Neuronal stem cell (in vitro differentiated cells): ENCODE measurements at regions not wholly inside any gene's neighbourhood (a gene's known extent, or its start where the extent isn't known, plus 50 kb on each side); places are given as distances from the start of the nearest gene placed in this dataset.

Experiments
- DNase-seq: peaks from one replicate; pipeline ENCODE4 v3.0.0-alpha.2; 2013; ENCODE audit warnings: low spot score
- H2AFZ ChIP-seq: one replicate; pipeline ENCODE4 v1.6.1; 2013; ENCODE audit warnings: mild to moderate bottlenecking, low read length, inconsistent platforms
- H2AK5ac ChIP-seq: 2 replicates; pipeline ENCODE4 v1.6.1; 2013; ENCODE audit warnings: low read depth, mild to moderate bottlenecking, inconsistent platforms, low read length, moderate library complexity, mixed read lengths
- H2BK120ac ChIP-seq: 2 replicates; pipeline ENCODE4 v1.6.1; 2013; ENCODE audit warnings: low read depth, mild to moderate bottlenecking, inconsistent platforms, low read length, moderate library complexity, mixed read lengths
- H2BK12ac ChIP-seq: one replicate; pipeline ENCODE4 v1.6.1; 2013; ENCODE audit warnings: low read length, inconsistent platforms
- H2BK15ac ChIP-seq: 2 replicates; pipeline ENCODE4 v1.6.1; 2013; ENCODE audit warnings: mild to moderate bottlenecking, low read length, inconsistent platforms, mixed read lengths
- H2BK5ac ChIP-seq: one replicate; pipeline ENCODE4 v1.6.1; 2013; ENCODE audit warnings: inconsistent platforms, mild to moderate bottlenecking, low read length, moderate library complexity
- H3K14ac ChIP-seq: one replicate; pipeline ENCODE4 v1.6.1; 2013; ENCODE audit warnings: low read length, inconsistent platforms
- H3K18ac ChIP-seq: 2 replicates; pipeline ENCODE4 v1.6.1; 2013; ENCODE audit warnings: low read length, inconsistent platforms
- H3K23ac ChIP-seq: 2 replicates; pipeline ENCODE4 v1.6.1; 2013; ENCODE audit warnings: low read depth, mild to moderate bottlenecking, mixed read lengths, low read length, inconsistent platforms; ENCODE audit not compliant: poor library complexity
- H3K27ac ChIP-seq: replicated peaks from 3 replicates; pipeline ENCODE4 v1.5.1; 2013; ENCODE audit warnings: low read length, inconsistent platforms
- H3K27me3 ChIP-seq, 3 experiments: 2 replicates each; pipeline ENCODE4 v1.6.1; 2013; ENCODE audit warnings: low read length in 3 of 3, mild to moderate bottlenecking in 2 of 3, inconsistent platforms in 1 of 3, low read depth in 1 of 3, mixed read lengths in 1 of 3, moderate library complexity in 1 of 3; ENCODE audit not compliant: control insufficient read depth in 3 of 3, insufficient read depth in 3 of 3
- H3K36me3 ChIP-seq, 2 donors: replicated peaks in 1 of 2; 2 replicates each; pipeline ENCODE4 v1.6.1; 2013; ENCODE audit warnings: low read length in 2 of 2; ENCODE audit not compliant: control insufficient read depth in 2 of 2, insufficient read depth in 2 of 2
- H3K4ac ChIP-seq: 2 replicates; pipeline ENCODE4 v1.6.1; 2013; ENCODE audit warnings: inconsistent platforms, mild to moderate bottlenecking, low read length, moderate library complexity
- H3K4me1 ChIP-seq, 2 donors: 1 replicate in 1 of 2; 2 replicates in 1 of 2; pipeline ENCODE4 v1.6.1; 2013; ENCODE audit warnings: low read length in 2 of 2, low read depth in 1 of 2; ENCODE audit not compliant: control insufficient read depth in 2 of 2, insufficient read depth in 1 of 2
- H3K4me2 ChIP-seq: one replicate; pipeline ENCODE4 v1.6.1; 2013; ENCODE audit warnings: mild to moderate bottlenecking, low read length, inconsistent platforms; ENCODE audit not compliant: insufficient read depth, poor library complexity, severe bottlenecking
- H3K4me3 ChIP-seq, 2 donors: 2 replicates each; pipeline ENCODE4 v1.5.1; 2013; ENCODE audit warnings: low read length in 2 of 2, mild to moderate bottlenecking in 2 of 2, inconsistent platforms in 1 of 2, moderate library complexity in 1 of 2
- H3K79me1 ChIP-seq: one replicate; pipeline ENCODE4 v1.6.1; 2013; ENCODE audit warnings: low read depth, mild to moderate bottlenecking, inconsistent platforms, low read length, moderate library complexity
- H3K9ac ChIP-seq: one replicate; pipeline ENCODE4 v1.6.1; 2013; ENCODE audit warnings: mild to moderate bottlenecking, low read depth, low read length, inconsistent platforms; ENCODE audit not compliant: poor library complexity
- H3K9me3 ChIP-seq, 2 donors: replicated peaks in 1 of 2; 2 replicates each; pipeline versions ENCODE3 to v1.6.1; 2013; ENCODE audit warnings: low read length in 2 of 2, mild to moderate bottlenecking in 2 of 2, inconsistent platforms in 1 of 2, low read depth in 1 of 2, mixed read lengths in 1 of 2, moderate library complexity in 1 of 2; ENCODE audit not compliant: control insufficient read depth in 2 of 2, insufficient read depth in 1 of 2
- H4K8ac ChIP-seq: one replicate; pipeline ENCODE4 v1.6.1; 2013; ENCODE audit warnings: low read depth, mild to moderate bottlenecking, inconsistent platforms, low read length, moderate library complexity
- H4K91ac ChIP-seq: one replicate; pipeline ENCODE4 v1.6.1; 2013; ENCODE audit warnings: low read length, low read depth, mild to moderate bottlenecking, inconsistent platforms; ENCODE audit not compliant: poor library complexity
- WGBS, 2 donors: extraction: QIAGEN DNeasy Blood & Tissue Kit; methylation state at CpG; one replicate each; pipeline ENCODE4 v1.1.7; 2013; ENCODE audit warnings: missing lambda C conversion rate in 2 of 2, mixed read lengths in 1 of 2; ENCODE audit not compliant: insufficient read length in 2 of 2, insufficient replicate concordance in 1 of 2; ENCODE audit errors: extremely low coverage in 2 of 2; 5-methylcytosine and 5-hydroxymethylcytosine counted together

GRCh38 chr1:214135886-214136285 lies 145.1 kb upstream of the SMYD2 start:
- Histone ChIP-seq H3K36me3 (no peaks in the 10 kb centered on the region), H3K79me1 (no peaks in the 10 kb centered on the region), H2BK5ac (no peak overlapping the region), H2AFZ (no peak overlapping the region), H2BK15ac (peak overlapping the region; percentile 19), H4K8ac (no peak overlapping the region), H3K4ac (no peak overlapping the region), H3K4me1 (peaks cover 0 to 6% of the 10 kb centered on the region in 2 donors), H4K91ac (no peak overlapping the region), H3K18ac (no peak overlapping the region), H3K27me3 (peaks cover 0 to 54% (median 0%) of the 10 kb centered on the region in 3 experiments), H3K4me2 (no peak overlapping the region), H3K23ac (peak overlapping the region; percentile 12), H2BK12ac (no peak overlapping the region), H3K14ac (no peak overlapping the region), H3K27ac (no peak overlapping the region), H2BK120ac (no peak overlapping the region), H3K9ac (no peak overlapping the region), H2AK5ac (peak overlapping the region; percentile 24), H3K9me3 (no peaks in the 10 kb centered on the region), H3K4me3 (no peak overlapping the region)
- no peak for DNase-seq
- no CpG with 5 or more reads among the region's 7 CpGs for WGBS, 2 donors

- Histone ChIP-seq H3K4me3 (no peak overlapping the region), H3K4me2 (no peak overlapping the region), H3K9ac (no peak overlapping the region), H2BK15ac (no peak overlapping the region), H2AFZ (no peak overlapping the region), H3K4me1 (peaks cover 0 to 6% of the 10 kb centered on the region in 2 donors), H3K9me3 (no peaks in the 10 kb centered on the region), H4K91ac (no peak overlapping the region), H2BK120ac (no peak overlapping the region), H3K14ac (no peak overlapping the region), H3K79me1 (no peaks in the 10 kb centered on the region), H3K18ac (no peak overlapping the region), H4K8ac (no peak overlapping the region), H3K23ac (no peak overlapping the region), H3K36me3 (no peaks in the 10 kb centered on the region), H2BK5ac (no peak overlapping the region), H3K27ac (no peak overlapping the region), H3K4ac (no peak overlapping the region), H3K27me3 (peaks cover 0 to 51% (median 0%) of the 10 kb centered on the region in 3 experiments), H2BK12ac (no peak overlapping the region), H2AK5ac (no peak overlapping the region)
- DNase-seq: no peak
- WGBS, 2 donors: no CpG with 5 or more reads among the region's 8 CpGs
Observed at GRCh38 chr1:214136324-214136919, 144.5 kb upstream of the SMYD2 start.

GRCh38 chr1:214141486-214141885 lies 139.5 kb upstream of the SMYD2 start:
- Histone ChIP-seq H3K9me3 (no peaks in the 10 kb centered on the region), H4K91ac (no peak overlapping the region), H3K9ac (no peak overlapping the region), H3K27ac (no peak overlapping the region), H2AFZ (no peak overlapping the region), H3K14ac (no peak overlapping the region), H3K4me3 (no peak overlapping the region), H2BK12ac (no peak overlapping the region), H3K79me1 (no peaks in the 10 kb centered on the region), H2BK5ac (no peak overlapping the region), H3K18ac (no peak overlapping the region), H3K27me3 (peaks cover 0 to 62% (median 0%) of the 10 kb centered on the region in 3 experiments), H2BK15ac (no peak overlapping the region), H4K8ac (no peak overlapping the region), H3K4me1 (peaks cover 7 to 9% of the 10 kb centered on the region in 2 donors), H3K4ac (no peak overlapping the region), H3K4me2 (no peak overlapping the region), H2BK120ac (no peak overlapping the region), H2AK5ac (no peak overlapping the region), H3K36me3 (no peaks in the 10 kb centered on the region), H3K23ac (no peak overlapping the region)
- WGBS, 2 donors: no CpG with 5 or more reads among the region's 4 CpGs
- DNase-seq: no peak

- no peaks in the 10 kb centered on the region for H3K79me1 ChIP-seq
- WGBS, 2 donors: no CpG with 5 or more reads among the region's 17 CpGs
- H3K27ac ChIP-seq: no peak overlapping the region
- H3K4me1 ChIP-seq: peaks cover 7 to 8% of the 10 kb centered on the region in 2 donors
- H3K36me3 ChIP-seq: no peaks in the 10 kb centered on the region
- H3K4me2 ChIP-seq: no peak overlapping the region
- DNase-seq: no peak
- no peak overlapping the region for H3K18ac ChIP-seq
- H2BK12ac ChIP-seq: no peak overlapping the region
- H2BK15ac ChIP-seq: no peak overlapping the region
- H4K91ac ChIP-seq: no peak overlapping the region
- H2BK120ac ChIP-seq: no peak overlapping the region
- H3K27me3 ChIP-seq: peaks cover 0 to 77% (median 0%) of the 10 kb centered on the region in 3 experiments
- no peak overlapping the region for H3K9ac ChIP-seq
- no peak overlapping the region for H4K8ac ChIP-seq
- H3K14ac ChIP-seq: no peak overlapping the region
- H3K9me3 ChIP-seq: no peaks in the 10 kb centered on the region
- H3K4me3 ChIP-seq: peak overlapping the region in 1 of 2 donors; percentile 16
- no peak overlapping the region for H2BK5ac ChIP-seq
- no peak overlapping the region for H3K23ac ChIP-seq
- H2AK5ac ChIP-seq: no peak overlapping the region
- H2AFZ ChIP-seq: peak overlapping the region; percentile 77
- no peak overlapping the region for H3K4ac ChIP-seq
Observed at GRCh38 chr1:214143006-214143992, 137.7 kb upstream of the SMYD2 start.
